GM21390 (cell line): ENCODE measurements at regions not wholly inside any gene's neighbourhood (a gene's known extent, or its start where the extent isn't known, plus 50 kb on each side); places are given as distances from the start of the nearest gene placed in this dataset.

Experiments used
- ATAC-seq: cut with Tn5 transposase; IDR thresholded peaks from one replicate; pipeline ENCODE4 v1.9.1; 2021; ENCODE audit not compliant: unreplicated experiment

DNA sequence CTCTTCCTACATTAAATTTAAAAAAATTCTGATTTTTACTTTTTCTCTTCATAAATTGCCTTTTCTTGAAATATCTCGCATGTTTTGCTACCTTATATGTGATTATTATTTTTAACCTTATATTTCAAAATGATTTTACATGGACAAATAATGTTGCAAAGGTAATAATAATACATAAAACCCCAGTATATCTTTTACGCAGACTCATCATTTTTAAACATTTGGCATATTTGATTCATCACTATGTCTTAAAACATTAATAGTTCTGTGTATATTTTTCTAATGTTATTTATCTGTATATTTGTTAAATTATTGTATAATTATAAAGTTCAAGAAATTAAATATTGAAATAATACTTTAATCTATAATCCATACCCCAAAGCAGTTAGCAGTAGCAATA is 350.8 kb downstream of the RPL10L start:
- no peak for ATAC-seq

DNA sequence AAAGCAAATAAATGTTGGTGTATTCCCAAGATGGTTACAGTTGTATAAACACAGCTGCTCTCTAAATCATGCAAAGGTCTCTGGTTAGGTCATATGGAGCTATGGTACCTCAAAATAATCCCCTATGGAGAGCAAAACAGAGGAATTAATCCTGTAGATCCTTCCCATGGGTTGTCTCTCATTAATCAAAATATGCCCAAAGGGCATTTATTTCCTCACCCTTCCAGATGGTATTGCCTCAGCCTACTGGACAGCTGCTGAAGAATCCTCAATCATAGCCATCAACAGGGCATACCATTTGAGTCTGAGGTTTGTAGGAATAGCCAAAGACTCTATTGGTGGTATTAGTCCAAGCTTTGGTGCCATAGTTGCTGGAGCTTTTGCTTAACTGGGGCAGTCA is 360.9 kb downstream of the RPL10L start:
- ATAC-seq, result no peak

DNA sequence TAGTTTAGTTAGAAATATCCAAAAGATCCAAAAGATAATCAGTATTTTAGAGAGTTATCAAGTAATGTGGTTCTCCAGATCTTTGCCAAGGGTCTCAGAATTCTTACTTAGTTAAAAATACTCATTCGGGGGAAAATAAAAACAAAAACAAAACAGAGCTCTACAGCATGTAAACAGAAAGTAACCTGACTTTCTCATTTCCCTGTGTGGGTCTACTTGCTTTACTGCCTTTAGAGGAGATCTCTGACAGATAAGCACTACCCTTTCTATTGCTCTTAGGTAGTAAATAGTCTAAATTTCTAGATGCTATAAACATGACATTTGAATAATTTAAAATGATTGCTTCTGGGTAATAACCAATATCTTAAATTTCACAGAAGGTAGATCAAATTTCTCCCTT is 371.8 kb downstream of the RPL10L start:
- no peak for ATAC-seq

DNA sequence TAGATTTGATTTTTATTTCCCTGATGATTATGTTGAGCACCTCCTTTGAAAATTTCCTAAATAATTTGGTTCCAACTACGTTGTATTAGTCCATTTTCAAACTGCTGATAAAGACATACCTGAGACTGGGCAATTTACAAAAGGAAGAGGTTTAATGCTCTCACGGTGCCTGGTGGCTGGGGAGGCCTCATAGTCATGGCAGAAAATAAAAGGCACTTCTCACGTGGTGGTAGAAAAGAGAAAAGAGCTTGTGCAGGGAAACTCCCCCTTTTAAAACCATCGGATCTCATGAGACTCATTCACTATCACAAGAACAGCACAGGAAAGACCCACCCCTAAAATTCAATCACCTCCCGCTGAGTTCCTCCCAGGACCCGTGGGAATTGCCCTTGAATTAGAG is 372.3 kb downstream of the RPL10L start:
- ATAC-seq, result no peak

DNA sequence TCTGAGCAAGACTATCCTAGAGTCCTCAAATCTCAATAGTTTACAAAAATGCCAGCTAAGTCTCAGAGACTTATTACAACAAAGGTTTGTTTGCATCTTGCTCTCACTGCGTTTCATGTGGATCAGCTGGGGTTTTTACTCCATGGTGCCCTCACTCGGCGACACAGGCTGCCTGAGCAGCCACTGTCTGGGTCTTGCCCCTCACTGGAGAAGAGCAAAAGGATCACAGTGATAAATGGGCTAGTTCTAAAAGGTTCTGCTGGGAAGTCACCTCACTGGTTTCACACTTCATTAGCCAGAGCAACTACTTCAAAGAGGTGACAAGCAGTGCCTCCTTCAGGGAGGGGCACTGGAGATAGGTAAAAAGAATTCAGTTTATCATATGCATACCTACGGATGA is 392.0 kb downstream of the RPL10L start:
- ATAC-seq, result no peak

DNA sequence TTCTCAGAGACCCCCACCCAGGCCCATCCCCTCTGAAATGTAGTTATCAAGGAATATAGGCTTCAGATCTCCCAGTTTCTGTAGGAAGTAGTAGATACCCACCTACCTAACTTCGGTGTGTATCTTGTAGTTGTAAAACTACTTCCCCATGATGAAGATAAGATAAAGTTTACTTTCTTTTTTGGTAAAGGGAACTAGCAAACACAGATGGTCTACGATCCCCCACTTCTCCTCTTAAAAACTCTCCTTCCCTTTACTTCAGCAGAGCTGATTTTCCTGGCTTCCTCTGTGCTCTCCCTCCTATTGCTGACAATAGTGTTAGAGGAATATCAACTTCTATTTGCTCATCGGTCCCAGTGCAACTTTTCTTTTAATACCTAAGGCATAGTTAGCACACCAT is 395.2 kb downstream of the RPL10L start:
- no peak for ATAC-seq

DNA sequence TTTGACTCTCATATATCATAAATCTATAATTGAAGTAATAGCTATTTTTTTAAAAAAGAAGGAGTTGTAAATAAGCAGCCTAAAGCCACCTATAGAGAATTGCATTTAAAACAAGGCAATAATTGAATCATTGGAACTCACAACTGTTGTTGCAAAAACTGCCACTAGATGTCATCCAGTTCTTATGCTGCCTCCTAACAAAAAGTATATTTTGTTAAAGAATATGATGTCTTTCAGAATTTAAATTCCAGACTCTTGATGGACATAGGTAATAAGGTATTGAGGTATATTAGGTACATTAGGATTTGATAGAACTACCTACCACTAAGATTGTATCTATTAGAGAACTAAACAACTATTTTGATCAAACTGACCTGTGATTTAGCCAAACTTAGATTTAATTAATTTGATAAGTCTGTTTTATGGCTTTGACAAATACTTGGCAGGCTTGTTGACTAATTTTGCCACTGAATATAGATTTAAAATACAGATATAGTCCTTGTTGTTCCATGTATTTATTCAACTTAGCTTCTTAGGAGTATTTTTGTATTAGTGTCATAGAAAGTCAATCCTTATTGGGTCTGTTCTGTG is 401.4 kb downstream of the RPL10L start:
- ATAC-seq, result no peak

DNA sequence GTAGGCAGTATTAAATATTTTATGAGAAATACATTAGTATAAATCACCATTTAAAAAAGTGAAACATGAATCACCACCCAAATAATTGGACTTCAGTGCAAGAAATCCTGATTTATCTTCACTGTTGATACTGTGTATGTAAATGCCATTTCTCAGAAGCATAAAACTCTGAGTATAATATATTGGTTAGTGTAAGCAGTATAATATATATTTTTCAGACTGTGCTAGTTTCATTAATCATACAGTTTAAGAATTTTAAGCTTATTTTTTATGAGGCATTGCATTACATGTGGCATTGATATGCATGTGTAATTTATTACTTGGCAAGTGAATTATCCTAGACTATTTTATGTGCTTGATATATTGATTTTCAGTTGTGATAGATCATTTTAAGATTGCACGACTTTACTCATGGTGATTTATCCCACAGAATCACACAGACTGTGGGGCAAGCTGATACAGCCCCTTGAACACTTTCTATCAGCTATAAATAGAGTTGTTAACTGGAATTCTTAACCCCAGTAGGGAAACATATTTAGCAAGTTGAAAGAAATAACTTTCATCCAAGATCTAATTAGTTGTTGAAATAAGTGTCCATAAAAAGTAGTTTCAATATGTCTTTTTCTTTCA is 403.5 kb downstream of the RPL10L start:
- ATAC-seq, result no peak

DNA sequence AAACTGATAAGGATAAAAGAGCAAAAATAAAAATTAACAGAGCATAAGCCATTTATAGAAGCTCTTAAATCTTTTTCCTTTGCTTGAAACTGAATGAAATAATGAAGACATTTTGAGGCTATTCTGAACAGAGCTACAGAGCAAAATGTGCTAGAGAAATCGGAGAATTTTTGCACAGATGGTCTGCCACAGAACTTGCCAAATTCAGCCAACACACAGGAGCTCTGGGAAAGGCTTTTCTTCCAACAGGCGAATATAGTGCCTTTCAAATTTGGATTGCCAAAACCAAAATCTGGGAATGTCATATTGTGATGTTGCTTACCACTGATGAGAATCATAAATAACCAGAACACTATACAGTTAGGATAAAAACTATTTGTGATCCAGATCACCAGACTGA is 406.3 kb downstream of the RPL10L start:
- ATAC-seq, result no peak

DNA sequence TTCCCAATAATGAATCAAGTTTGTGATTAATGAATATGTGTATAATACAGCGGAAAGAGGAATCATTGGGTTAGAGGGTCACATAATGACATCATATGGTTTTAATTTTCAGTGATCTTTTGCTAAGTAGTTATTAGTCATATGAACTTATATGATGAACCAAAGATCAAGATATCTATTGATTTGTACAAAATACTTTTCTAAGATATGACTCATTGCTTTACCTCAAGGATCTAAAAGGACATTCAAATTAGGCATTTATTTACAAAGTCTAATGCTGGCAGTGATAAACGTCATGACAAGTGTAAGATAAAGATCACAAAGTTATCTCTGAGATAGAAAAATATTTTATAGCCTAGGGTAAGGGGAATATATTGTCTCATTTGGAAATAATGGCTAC is 417.8 kb downstream of the RPL10L start:
- ATAC-seq, result no peak

DNA sequence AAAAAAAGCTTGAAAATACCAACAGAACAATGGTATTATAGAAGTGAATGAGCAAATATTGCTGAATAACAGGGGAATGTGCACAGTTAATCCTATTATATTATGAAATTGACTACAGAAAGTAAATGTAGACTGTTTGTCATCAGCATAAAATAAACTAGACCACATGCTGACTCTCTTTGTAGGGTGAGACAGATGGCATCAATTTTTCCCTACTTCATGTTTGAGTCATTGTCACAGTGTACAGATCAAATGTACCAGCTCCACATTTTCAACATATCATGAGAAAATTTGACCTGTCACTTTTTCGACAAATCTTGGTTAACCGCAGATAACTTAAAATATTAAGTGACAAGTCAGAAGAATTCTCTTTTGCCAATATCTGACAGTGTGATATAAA is 421.0 kb downstream of the RPL10L start:
- ATAC-seq, result no peak

DNA sequence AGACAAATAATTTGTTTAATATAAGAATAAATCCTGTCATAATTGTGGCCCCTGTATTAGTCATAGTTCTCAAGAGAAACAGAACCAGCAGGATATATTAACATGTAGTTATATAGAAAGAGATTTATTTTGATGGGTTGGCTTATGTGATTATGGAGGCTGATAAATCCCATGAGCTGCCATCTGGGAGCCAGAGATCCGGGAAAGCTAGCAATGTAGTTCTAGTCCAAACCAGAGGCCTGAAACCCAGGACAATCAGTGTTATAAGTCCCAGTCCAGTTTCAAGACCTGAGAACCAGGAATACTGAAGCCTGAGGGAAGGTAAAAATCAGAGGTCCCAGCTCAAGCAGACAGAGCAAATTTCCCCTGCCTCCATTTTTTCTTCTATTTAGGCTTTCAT is 435.8 kb downstream of the RPL10L start:
- no peak for ATAC-seq

DNA sequence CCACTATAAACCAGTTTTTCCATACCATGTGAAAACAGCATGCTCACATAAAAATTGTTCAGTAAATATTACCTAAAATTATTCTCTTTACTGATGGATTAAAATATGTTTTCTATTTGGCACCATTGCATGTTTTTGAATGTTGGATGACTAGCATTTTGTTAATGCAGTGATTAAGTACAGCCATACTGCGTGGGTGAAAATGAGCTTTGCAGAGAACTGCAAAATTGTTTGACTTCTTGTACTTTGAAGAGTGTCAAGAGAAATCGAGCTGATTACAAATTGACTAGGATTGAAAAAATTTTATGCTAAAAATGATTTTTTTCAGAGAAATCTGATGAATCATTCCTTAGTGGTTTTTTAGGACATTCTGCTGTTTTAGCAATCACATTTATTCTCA is 452.9 kb downstream of the RPL10L start:
- ATAC-seq, result no peak

DNA sequence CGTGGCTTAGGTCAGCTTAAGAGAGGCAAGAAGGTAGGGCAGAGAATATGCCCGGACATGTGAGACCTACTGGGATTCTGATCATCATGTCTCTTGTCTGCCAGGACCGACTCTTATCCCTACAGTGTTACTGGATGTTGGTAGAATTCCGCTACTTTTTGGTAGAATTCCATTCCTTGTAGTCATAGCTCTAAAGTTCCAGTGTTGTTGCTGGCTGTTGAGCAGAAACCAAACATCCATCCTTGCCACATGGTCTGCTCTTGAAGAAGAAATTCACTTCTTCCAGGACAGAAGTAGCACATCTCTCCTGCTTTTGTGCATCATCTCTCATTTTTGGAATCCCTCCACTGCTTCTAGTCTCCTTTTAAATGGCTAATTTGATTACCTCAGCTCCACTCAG is 453.7 kb downstream of the RPL10L start:
- ATAC-seq, result no peak
